CD4-positive, alpha-beta T cell treated with Interleukin-21 for 1 hour (primary cell): ENCODE measurements at regions not wholly inside any gene's neighbourhood (a gene's known extent, or its start where the extent isn't known, plus 50 kb on each side); places are given as distances from the start of the nearest gene placed in this dataset.

Source experiments
- DNase-seq: peaks from one replicate; pipeline ENCODE4 v3.0.0-alpha.2; 2020

DNA sequence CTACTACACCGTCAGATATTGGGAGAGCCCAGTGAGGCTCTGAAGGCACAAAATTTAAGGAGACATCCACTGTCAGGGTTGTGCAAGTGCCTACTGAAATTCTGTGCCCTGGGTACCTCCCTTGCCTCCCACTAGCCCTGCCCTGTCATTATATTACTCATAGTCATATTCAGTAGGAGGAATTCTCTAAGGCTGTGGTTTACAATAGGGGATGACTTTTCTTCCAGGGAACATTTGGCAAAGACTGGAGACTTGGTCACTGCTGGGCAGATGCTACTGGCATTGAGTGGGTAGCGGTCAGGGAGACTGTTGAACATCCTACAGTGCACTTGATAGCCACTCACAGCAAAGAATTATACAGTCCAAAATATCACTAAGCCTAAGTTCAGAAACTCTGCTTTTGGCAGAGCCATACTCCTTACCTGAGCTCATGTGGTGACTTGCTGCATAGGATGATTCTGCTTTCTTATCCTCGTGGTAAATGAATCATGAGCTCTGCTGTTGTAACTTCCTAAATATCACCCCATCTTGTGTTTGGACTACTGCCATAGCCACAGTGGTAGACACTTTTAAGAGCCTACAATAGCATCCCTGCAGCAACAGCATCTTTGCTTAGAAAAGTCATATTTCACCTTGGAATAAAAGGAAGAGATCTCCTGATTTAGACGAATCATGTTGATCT, 563.4 kb upstream of the PLXNA2 start:
- DNase-seq: no peak

GRCh38 chr1:208808301-208808700, 564.1 kb upstream of the PLXNA2 start:
- no peak for DNase-seq

DNA sequence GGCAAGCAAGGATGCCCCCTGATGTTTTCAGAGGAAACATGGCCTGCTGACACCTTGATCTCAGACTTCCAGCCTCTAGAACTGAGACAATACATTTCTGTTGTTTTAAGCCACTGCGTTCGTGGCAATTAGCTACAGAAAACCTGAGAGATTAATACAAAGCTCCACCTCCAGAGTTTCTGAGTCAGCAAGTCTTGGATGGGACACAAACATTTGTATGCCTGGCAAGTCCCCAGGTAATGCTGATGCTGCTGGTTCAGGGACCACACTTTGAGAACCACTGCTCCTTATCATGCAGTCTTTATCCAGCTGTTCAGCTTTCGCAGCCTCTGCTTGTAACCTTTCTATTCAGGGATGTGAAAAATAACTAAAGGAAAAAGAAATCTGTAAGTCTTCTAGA, 565.7 kb upstream of the PLXNA2 start:
- no peak for DNase-seq

DNA sequence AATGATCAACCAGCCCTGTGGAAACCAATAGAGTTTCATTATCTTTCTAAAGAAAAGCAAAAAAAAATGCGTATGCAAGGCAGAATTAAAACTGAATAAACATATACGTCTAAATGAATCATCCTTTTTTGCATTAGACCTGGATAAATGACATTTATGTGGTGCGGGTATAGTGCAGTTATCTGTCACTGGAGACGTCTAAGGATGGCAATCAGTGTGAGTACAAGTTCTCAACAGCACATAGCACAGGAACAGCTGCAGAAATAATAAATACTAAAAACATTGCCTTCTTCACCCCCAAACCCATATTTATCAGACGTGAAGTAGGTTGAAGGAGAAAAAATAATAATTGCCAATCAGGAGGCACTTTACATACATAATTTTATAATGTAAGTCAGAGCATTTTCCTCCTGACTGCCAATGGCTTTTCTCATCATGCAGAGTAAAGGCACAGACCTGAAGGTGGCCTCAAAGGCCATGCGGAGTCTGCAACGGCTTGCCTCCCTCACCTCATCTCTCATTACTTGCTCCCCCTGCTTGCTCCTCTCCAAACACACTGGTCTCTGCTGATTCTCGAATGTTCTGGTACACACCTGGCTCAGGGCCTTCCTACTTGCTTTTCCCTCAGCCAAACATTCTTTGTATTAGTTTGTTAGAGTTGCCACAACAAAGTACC, 574.7 kb upstream of the PLXNA2 start:
- DNase-seq: no peak

DNA sequence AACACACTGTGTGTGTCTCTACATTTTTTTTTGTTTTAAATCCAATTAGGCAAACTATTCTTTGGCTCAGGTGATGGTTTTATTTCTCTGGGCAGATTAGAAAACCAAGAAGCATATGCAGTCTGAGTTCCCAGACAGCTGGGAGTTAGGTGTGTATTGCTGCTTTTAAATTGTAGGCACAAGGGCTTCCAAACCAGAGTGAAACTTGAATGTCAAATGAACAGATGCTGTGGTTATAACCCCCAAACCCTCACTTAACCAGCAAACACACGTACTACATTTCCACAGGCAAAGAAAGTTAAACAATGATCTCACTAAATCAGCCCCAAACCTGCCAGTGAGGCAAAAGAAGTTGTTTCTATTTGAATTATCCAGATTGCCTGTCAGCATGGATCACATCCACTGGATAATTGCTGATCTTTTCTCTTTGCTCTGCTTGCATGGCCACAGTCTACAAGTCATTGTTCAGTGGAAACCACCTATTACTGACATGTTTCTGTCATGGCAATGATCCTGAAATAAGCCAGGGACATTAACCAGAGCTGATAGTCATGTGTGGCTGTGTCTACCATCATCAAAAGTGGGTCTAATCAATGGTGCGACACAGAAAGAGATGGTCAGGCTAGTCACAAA, 576.5 kb upstream of the PLXNA2 start:
- no peak for DNase-seq

DNA sequence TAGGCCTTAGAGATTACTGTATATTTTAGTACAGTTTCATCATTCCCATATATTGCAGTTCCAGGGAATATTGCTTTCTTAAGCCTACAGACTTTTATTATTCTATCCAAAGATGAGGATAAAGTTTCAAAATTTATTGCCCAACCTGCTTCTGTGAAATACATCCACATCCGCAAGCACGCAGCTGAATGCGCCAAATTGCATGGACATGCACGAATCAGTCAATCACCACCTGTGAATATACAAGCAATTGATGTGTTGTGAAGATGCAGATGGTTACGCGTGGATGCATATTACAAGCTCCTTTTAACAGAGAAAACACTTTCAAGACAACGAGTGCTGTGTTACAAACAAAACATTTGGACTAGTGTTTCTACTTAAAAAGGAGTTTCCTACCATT, 577.8 kb upstream of the PLXNA2 start:
- DNase-seq: no peak

GRCh38 chr1:208825300-208825699, 581.1 kb upstream of the PLXNA2 start:
- DNase-seq: no peak

DNA sequence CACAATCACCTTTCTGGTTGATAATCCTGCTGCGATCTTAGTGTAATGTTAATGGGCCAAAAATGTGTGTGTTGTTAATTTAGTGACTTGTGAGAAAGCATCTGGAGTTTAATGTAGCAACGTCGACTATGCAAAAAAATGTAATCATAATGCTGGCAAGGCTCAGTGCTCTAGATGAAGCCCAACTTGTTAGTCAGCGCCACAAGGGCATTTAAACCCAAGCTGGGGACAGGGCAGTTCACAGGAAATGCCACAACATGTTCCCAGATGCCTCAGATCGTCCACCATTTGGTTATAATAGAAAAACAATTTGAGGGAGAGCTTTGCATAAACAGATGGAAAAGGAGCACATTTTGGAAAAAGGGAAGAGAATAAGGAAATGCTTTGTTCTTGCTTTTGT, 585.4 kb upstream of the PLXNA2 start:
- DNase-seq: no peak

DNA sequence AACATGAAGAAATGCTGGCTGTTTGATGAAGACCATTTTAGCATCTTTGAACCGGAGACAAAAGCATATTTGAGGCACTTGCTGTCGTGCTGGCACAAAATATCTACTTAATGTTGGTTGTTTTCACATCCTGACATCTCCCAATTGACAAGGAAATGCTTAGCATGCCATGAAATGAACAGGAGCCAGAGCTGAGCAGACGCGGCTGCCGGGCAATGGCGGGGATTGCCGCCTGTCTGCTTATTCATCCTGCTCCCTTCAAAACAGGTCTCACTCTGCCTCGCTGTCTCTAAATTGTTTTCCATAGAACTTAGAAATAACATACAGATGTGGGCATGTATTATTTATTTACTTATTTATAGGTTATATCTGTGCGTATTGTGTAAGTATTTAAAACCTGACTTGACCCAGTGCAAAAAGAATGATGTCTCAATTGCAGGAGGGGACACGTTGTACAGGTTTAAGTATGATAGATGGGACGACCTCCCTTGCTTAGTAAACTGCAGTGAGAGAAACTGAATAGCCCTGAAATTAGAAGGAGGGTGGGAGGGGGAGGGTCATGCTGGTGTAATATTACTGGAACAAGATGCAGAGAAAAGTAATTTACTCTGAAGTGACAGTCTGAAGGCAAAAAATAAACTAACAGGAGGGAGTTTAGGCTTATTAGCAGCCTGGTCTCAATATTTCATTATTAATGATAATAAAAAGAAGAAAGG, 590.4 kb upstream of the PLXNA2 start:
- no peak for DNase-seq

- DNase-seq: no peak
Measured at GRCh38 chr1:208835097-208835463, 590.9 kb upstream of the PLXNA2 start.

GRCh38 chr1:208835781-208836180, 591.6 kb upstream of the PLXNA2 start:
- DNase-seq: no peak

- DNase-seq: no peak
Measured at GRCh38 chr1:208837242-208837641, 593.1 kb upstream of the PLXNA2 start.

DNA sequence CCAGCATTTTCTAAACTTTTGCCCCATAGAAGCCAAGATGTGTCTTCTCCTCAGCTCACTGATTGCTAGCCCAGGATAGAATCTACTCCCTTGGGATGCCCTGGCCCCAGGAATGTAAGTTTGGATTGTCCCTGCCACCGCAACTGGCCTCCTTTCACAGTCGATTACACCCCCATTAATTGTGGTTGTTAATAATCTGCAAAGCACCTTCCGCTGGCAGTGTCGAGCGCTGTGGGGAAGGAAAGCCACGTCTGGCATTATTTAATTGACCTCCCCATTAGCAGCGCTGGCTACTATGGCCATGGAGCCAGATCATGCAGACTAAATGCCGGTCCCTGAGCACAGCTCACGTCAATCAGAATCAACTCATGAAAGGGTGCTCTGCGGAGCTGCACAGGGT, 597.3 kb upstream of the PLXNA2 start:
- DNase-seq: no peak

- no peak for DNase-seq
Measured at GRCh38 chr1:208842451-208842850, 598.3 kb upstream of the PLXNA2 start.

DNA sequence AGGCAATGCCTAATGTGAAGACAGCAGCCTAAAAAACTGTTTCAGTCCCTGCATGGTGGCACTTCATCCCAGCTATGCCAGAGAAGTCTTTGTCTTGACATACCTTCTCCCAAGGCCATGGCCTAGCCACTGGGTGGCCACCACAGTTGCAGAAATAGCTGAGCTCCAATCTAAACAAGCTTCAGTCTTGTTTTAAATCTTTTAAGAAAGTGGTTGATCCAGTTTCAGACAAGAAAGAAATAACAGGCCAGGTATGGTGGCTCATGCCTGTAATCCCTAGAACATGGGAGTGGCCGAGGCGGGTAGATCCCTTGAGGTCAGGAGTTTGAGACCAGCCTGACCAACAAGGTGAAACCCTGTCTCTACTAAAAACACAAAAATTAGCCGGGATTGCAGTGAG, 600.0 kb upstream of the PLXNA2 start:
- DNase-seq: no peak

DNA sequence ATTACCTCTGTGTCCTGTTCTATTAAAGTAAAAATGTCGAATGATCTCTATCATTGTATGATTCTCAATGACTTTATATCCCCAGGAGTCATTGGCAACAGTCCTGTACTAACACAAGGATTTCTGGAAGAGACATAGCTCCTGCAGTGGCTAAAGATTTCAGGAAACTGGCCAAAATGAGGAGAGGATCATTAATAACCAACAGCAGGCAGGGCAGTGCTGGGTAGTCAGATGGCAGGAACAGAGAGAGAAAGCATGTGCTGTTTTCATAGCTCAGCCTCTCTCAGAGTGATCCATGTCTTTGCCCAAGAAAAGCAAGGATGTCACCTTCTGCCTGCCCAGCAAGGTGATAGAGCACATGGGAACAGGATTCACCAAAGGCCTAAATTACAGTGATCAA, 604.7 kb upstream of the PLXNA2 start:
- no peak for DNase-seq

GRCh38 chr1:208850442-208850841, 606.3 kb upstream of the PLXNA2 start:
- no peak for DNase-seq

DNA sequence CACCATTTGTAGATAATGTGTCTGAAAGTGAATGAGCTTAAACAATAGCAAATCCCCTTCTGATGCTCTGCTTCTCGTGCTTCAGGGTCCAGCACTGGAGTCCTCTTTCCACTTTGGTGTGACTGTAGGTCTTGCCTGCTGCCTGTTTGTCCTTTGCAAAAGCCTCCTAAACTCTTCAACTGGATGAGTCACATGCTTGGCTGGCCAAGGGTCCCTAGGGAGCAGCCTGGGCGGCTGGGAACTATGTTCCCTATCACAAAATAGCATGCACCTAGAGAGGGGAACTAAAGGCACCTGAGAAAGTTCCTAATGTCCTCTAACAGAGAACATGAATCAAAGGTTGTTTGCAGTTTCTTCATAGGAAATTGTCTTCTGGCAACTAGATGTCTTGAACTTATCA, 607.2 kb upstream of the PLXNA2 start:
- DNase-seq: no peak

DNA sequence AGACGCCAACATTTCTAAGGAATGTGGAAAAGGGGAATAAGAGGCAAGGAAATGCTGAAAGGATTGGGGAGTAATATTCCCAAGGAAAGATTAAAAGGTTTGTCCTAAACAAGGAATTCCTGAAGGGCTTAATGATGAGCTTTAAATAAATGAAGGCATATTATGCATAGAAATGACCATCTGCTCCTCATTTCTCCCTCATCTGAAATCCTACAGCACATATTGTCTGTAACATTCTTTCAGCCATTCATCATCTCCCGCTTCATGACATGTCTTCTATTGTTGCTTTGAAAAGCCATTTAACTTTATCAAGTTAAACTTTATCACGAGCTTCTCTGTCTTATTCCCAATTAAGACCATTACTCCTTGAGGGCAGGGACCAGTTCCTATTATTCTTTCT, 608.7 kb upstream of the PLXNA2 start:
- no peak for DNase-seq

- no peak for DNase-seq
Measured at GRCh38 chr1:208855403-208855802, 611.2 kb upstream of the PLXNA2 start.

- DNase-seq: no peak
Measured at GRCh38 chr1:208857465-208857864, 613.3 kb upstream of the PLXNA2 start.

- no peak for DNase-seq
Measured at GRCh38 chr1:208858738-208859137, 614.6 kb upstream of the PLXNA2 start.

DNA sequence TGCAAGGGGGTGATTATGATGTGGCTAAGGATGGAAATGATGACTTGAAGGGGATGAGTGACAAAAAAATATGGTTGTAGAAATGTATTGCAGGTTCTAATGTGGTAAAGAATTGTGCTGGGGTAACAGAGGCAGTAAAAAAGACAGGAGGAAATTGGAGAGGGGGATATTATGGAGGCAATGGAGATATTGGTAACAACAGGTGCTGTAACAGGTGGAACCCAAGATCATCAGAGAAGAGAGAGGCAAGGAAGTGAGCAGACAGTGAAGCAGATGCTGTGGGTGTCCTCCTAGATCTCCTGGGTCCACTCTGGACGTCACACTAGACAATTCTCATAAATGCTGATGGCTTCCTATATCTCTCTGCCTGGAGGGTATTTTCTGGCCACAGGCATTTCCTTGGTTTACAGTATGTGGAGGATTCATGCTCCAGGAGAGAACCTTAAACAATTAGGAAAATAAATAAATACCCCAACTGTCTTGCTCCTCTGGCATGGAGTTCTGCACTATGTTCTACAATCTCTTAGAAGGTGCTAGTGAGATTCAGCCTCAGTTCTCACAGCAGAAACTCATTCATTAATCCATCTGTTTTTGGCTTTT, 620.3 kb upstream of the PLXNA2 start:
- DNase-seq: no peak
